Nephron progenitor cell (in vitro differentiated cells): ENCODE measurements at regions not wholly inside any gene's neighbourhood (a gene's known extent, or its start where the extent isn't known, plus 50 kb on each side); places are given as distances from the start of the nearest gene placed in this dataset.
A peak's percentile ranks its signal among the peaks of the same experiment; 100 is the strongest.

Source experiments
- DNase-seq: peaks from one replicate; pipeline ENCODE4 v3.0.0; 2021
- H3K27ac Mint-ChIP-seq: 2 replicates; pipeline ENCODE4 v1.8.0; 2021; ENCODE audit warnings: mild to moderate bottlenecking, moderate library complexity, mixed read lengths
- H3K27me3 Mint-ChIP-seq: 2 replicates; pipeline ENCODE4 v1.8.0; 2021; ENCODE audit warnings: mild to moderate bottlenecking, low read depth, mixed read lengths; ENCODE audit not compliant: poor library complexity
- H3K36me3 Mint-ChIP-seq: 2 replicates; pipeline ENCODE4 v1.8.0; 2021; ENCODE audit warnings: low read depth, mixed read lengths
- H3K4me1 Mint-ChIP-seq: 2 replicates; pipeline ENCODE4 v1.8.0; 2021; ENCODE audit warnings: mixed read lengths
- H3K4me3 Mint-ChIP-seq: 2 replicates; pipeline ENCODE4 v1.8.0; 2021; ENCODE audit warnings: mild to moderate bottlenecking, moderate library complexity, mixed read lengths
- H3K9me3 Mint-ChIP-seq: 2 replicates; pipeline ENCODE4 v1.8.0; 2021; ENCODE audit warnings: mild to moderate bottlenecking, moderate library complexity, mixed read lengths
- CTCF ChIP-seq: fragments of 200-600 bp; sonication (generic); IDR thresholded peaks from 2 replicates; pipeline ENCODE4 v1.5.0; 2021; ENCODE audit warnings: antibody characterized with exemption

- no peak for DNase-seq
- Mint-ChIP-seq H3K4me3 (no peak overlapping the region), H3K9me3 (peaks cover 33% of the 10 kb centered on the region), H3K36me3 (no peaks in the 10 kb centered on the region), H3K27ac (peak overlapping the region; percentile 29), H3K4me1 (no peaks in the 10 kb centered on the region), H3K27me3 (no peaks in the 10 kb centered on the region)
- no peak for TF ChIP-seq CTCF
Observed at GRCh38 chr21:24941316-24942185, 665.7 kb downstream of the MRPL39 start.

- H3K27ac Mint-ChIP-seq = no peak overlapping the region
- peaks cover 24% of the 10 kb centered on the region for H3K9me3 Mint-ChIP-seq
- no peak for TF ChIP-seq CTCF
- no peak for DNase-seq
- H3K4me1 Mint-ChIP-seq = no peaks in the 10 kb centered on the region
- no peaks in the 10 kb centered on the region for H3K36me3 Mint-ChIP-seq
- no peak overlapping the region for H3K4me3 Mint-ChIP-seq
- no peaks in the 10 kb centered on the region for H3K27me3 Mint-ChIP-seq
Observed at GRCh38 chr21:24939291-24939690, 668.0 kb downstream of the MRPL39 start.

GRCh38 chr21:24938573-24938972 is 668.7 kb downstream of the MRPL39 start:
- Mint-ChIP-seq H3K27ac (no peak overlapping the region), H3K9me3 (peaks cover 24% of the 10 kb centered on the region), H3K27me3 (no peaks in the 10 kb centered on the region), H3K4me3 (no peak overlapping the region), H3K4me1 (no peaks in the 10 kb centered on the region), H3K36me3 (no peaks in the 10 kb centered on the region)
- TF ChIP-seq CTCF = no peak
- no peak for DNase-seq

GRCh38 chr21:24935991-24936390 is 671.3 kb downstream of the MRPL39 start:
- Mint-ChIP-seq H3K9me3 (peaks cover 18% of the 10 kb centered on the region), H3K36me3 (no peaks in the 10 kb centered on the region), H3K4me1 (no peaks in the 10 kb centered on the region), H3K27ac (no peak overlapping the region), H3K27me3 (no peaks in the 10 kb centered on the region), H3K4me3 (no peak overlapping the region)
- DNase-seq = no peak
- no peak for TF ChIP-seq CTCF

GRCh38 chr21:24910591-24910990 is 696.7 kb downstream of the MRPL39 start:
- no peak overlapping the region for H3K4me3 Mint-ChIP-seq
- TF ChIP-seq CTCF = no peak
- H3K4me1 Mint-ChIP-seq = no peaks in the 10 kb centered on the region
- no peak overlapping the region for H3K27ac Mint-ChIP-seq
- DNase-seq = no peak
- no peaks in the 10 kb centered on the region for H3K27me3 Mint-ChIP-seq
- peaks cover 23% of the 10 kb centered on the region for H3K9me3 Mint-ChIP-seq
- H3K36me3 Mint-ChIP-seq = no peaks in the 10 kb centered on the region
